ENCODE measurements at regions not wholly inside any gene's neighbourhood (a gene's known extent, or its start where the extent isn't known, plus 50 kb on each side); places are given as distances from the start of the nearest gene placed in this dataset.

DNA sequence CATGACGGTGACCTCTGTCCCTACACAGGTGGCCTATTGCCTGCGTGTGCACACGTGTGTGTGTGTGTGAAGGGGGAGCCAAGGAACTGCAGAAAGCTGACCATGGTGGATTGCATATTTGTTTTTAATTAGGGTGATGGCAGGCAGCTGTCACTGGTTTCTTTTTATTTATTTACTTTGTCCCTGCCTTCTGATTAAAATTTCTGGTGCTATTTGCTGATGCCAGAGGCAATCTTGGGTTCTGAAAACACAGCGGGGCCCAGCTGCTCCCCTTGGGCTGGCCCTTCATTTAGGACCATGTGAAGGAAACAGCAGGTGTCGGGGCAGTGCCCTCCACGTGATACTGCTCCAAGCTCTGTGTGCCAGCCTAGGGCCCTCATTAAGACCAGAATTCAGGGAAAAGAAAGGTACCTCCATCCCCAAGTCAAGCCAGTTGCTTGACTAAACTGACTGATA lies 71.3 kb upstream of the PODXL start (continued):
- TF ChIP-seq ZNF707 (CRISPR knock-in tag; conservative IDR thresholded peaks at IDR 0.05) (no peak), ARID1B (IDR thresholded peaks at IDR 0.05) (no peak), SOX6 (IDR thresholded peaks at IDR 0.05) (no peak), MEIS2 (IDR thresholded peaks at IDR 0.05; ENCODE audit: partially characterized antibody) (no peak)
- TF ChIP-seq, protein P1, sequence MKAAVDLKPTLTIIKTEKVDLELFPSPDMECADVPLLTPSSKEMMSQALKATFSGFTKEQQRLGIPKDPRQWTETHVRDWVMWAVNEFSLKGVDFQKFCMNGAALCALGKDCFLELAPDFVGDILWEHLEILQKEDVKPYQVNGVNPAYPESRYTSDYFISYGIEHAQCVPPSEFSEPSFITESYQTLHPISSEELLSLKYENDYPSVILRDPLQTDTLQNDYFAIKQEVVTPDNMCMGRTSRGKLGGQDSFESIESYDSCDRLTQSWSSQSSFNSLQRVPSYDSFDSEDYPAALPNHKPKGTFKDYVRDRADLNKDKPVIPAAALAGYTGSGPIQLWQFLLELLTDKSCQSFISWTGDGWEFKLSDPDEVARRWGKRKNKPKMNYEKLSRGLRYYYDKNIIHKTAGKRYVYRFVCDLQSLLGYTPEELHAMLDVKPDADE (conservative IDR thresholded peaks at IDR 0.05; ENCODE audit: control insufficient read depth, low read depth, low read length): no peak

DNA sequence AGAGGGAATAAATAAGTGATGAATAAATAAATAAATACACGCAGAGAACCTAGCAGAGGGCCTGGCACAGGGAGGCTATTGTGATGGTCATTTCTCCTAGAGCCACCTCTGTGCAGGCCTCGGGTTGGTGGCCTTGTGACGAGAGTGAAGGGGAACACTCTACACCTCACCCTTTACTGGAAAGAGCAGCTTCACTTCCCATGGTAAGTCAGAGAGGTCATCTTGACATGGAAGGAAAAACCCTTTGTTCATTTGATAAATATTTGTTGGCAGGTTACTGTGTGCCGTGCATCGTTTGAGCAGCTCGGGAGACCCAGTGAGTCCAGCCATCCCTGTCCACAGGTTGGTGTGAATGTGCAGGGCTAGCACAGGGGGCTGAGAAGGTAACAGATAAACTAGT lies 70.2 kb upstream of the PODXL start:
- Histone ChIP-seq H3K9me3 (replicated peaks; ENCODE audit: control insufficient read depth, insufficient read depth, low read depth, low read length) (no peaks in the 10 kb centered on the region), H3K4me1 (replicated peaks in 1 of 2; ENCODE audit: control insufficient read depth in 2 of 2, insufficient read depth in 2 of 2, low read length in 2 of 2) (peaks cover 0 to 3% of the 10 kb centered on the region in 2 experiments; a peak in 3 of 5 replicates), H4K20me1 (replicated peaks; ENCODE audit: control insufficient read depth, insufficient read depth, low read length) (0 out of 2 replicates have a peak, but pooled peaks cover 8% of the 10 kb centered on the region), H3K27ac (ENCODE audit: extremely low read depth, low read depth, low read length) (no peak overlapping the region), H3K36me3 (ENCODE audit: control insufficient read depth, insufficient read depth, low read length) (no peaks in the 10 kb centered on the region), H3K27me3 (ENCODE audit: control insufficient read depth in 2 of 2, insufficient read depth in 2 of 2, low read length in 2 of 2) (peaks cover 32 to 89% of the 10 kb centered on the region in 2 experiments), H3K9me1 (ENCODE audit: control insufficient read depth, insufficient read depth, low read length) (no peaks in the 10 kb centered on the region), H3K9ac (ENCODE audit: insufficient read depth in 1 of 2, low read depth in 2 of 2, low read length in 2 of 2) (no peak overlapping the region), H3K79me2 (ENCODE audit: control insufficient read depth, insufficient read depth, low read length) (no peaks in the 10 kb centered on the region), H3K4me2 (ENCODE audit: insufficient read depth, low read length) (no peak overlapping the region), H3K4me3 (no peak overlapping the region), H2AFZ (ENCODE audit: low read depth, low read length) (no peak overlapping the region)
- 5% methylated on average over 6 of the region's 6 CpGs for WGBS (ENCODE audit: insufficient coverage, low coverage, missing lambda C conversion rate)
- intact Hi-C loops (cut with micrococcal nuclease): no loop called here
- FAIRE-seq (no peak), DNase-seq (ENCODE audit: extremely low read depth in 1 of 4, low spot score in 3 of 4) (no peak), ATAC-seq (no peak)
- ChIA-PET CTCF (ENCODE audit: low intra/inter-chr PET ratio) (interaction anchor here (0.8 kb wide), 1 partner anchor 751 kb away, joined by 3 read pairs; no protein-coding TSS in a partner anchor), POLR2A (interaction anchor here (0.6 to 1.0 kb wide), 2 partner anchors 18 to 41 kb away, joined by 3 read pairs; no protein-coding TSS in a partner anchor)
- TF ChIP-seq NCOA4 (IDR thresholded peaks at IDR 0.05; ENCODE audit: partially characterized antibody): no peak
- TF ChIP-seq, protein P2, sequence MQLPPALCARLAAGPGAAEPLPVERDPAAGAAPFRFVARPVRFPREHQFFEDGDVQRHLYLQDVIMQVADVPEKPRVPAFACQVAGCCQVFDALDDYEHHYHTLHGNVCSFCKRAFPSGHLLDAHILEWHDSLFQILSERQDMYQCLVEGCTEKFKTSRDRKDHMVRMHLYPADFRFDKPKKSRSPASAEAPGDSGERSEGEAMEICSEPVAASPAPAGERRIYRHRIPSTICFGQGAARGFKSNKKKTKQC (CRISPR knock-in tag; IDR thresholded peaks at IDR 0.05): no peak
- no peak for TF ChIP-seq TCF7 (IDR thresholded peaks at IDR 0.05; ENCODE audit: borderline replicate concordance)
- no peak for TF ChIP-seq RNF2 (IDR thresholded peaks at IDR 0.05)
- TF ChIP-seq HLTF (IDR thresholded peaks at IDR 0.05): no peak
- TF ChIP-seq RBM34 (IDR thresholded peaks at IDR 0.05; ENCODE audit: borderline replicate concordance, insufficient read depth, low read length): no peak
- no peak for TF ChIP-seq E2F3 (CRISPR knock-in tag; IDR thresholded peaks at IDR 0.05)
- no peak for TF ChIP-seq HMG20B (CRISPR knock-in tag; IDR thresholded peaks at IDR 0.05)
- TF ChIP-seq, protein P3, sequence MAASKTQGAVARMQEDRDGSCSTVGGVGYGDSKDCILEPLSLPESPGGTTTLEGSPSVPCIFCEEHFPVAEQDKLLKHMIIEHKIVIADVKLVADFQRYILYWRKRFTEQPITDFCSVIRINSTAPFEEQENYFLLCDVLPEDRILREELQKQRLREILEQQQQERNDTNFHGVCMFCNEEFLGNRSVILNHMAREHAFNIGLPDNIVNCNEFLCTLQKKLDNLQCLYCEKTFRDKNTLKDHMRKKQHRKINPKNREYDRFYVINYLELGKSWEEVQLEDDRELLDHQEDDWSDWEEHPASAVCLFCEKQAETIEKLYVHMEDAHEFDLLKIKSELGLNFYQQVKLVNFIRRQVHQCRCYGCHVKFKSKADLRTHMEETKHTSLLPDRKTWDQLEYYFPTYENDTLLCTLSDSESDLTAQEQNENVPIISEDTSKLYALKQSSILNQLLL (CRISPR knock-in tag; IDR thresholded peaks at IDR 0.05; ENCODE audit: borderline replicate concordance): no peak
- TF ChIP-seq STAT5B (CRISPR knock-in tag; IDR thresholded peaks at IDR 0.05): no peak
- no peak for TF ChIP-seq MAZ (CRISPR knock-in tag; conservative IDR thresholded peaks at IDR 0.05 in 1 of 2, IDR thresholded peaks at IDR 0.05 in 1 of 2)
- BruUV-seq (replicated peaks): no TSS peak
- in situ Hi-C loops (cut with MboI): no loop called here
